Kidney (tissue), 13 donors: ENCODE measurements at regions not wholly inside any gene's neighbourhood (a gene's known extent, or its start where the extent isn't known, plus 50 kb on each side); places are given as distances from the start of the nearest gene placed in this dataset.

ENCODE experiments used
- DNase-seq, 5 donors: peaks; one replicate each; pipeline ENCODE4 v3.0.0-alpha.2; 2013 to 2020
- FAIRE-seq: peaks from 2 replicates; lab custom pipeline; 2012; peaks lifted over from hg19 to GRCh38; lab: Jason Lieb, UNC
- H3K27ac ChIP-seq, 2 donors: one replicate each; pipeline ENCODE4 v1.7.0; 2013; ENCODE audit warnings: low read depth in 2 of 2, low read length in 2 of 2, inconsistent platforms in 1 of 2
- H3K27me3 ChIP-seq: one replicate; pipeline ENCODE4 v1.7.1; 2013; ENCODE audit warnings: low read length, inconsistent platforms; ENCODE audit not compliant: control insufficient read depth, insufficient read depth
- H3K36me3 ChIP-seq, 3 donors: one replicate each; pipeline versions ENCODE4 v1.7.0 to v1.7.1; 2013; ENCODE audit warnings: low read length in 3 of 3, control low read depth in 1 of 3, inconsistent platforms in 1 of 3; ENCODE audit not compliant: insufficient read depth in 3 of 3, control insufficient read depth in 2 of 3
- H3K4me1 ChIP-seq, 3 donors: one replicate each; pipeline versions ENCODE4 v1.7.0 to v1.7.1; 2013; ENCODE audit warnings: low read length in 3 of 3, inconsistent platforms in 1 of 3, low read depth in 1 of 3; ENCODE audit not compliant: control insufficient read depth in 2 of 3, insufficient read depth in 2 of 3
- H3K4me3 ChIP-seq, 3 donors: one replicate each; pipeline versions ENCODE4 v1.7.0 to v1.8.1; 2013; ENCODE audit warnings: low read length in 3 of 3, control low read depth in 1 of 3, inconsistent platforms in 1 of 3
- H3K9ac ChIP-seq, 3 donors: one replicate each; pipeline versions ENCODE4 v1.7.0 to v1.7.1; 2013; ENCODE audit warnings: low read length in 3 of 3, control low read depth in 1 of 3, inconsistent platforms in 1 of 3
- H3K9me3 ChIP-seq, 3 donors: one replicate each; pipeline versions ENCODE4 v1.7.0 to v1.7.1; 2013; ENCODE audit warnings: low read length in 3 of 3, control low read depth in 1 of 3, inconsistent platforms in 1 of 3; ENCODE audit not compliant: control insufficient read depth in 2 of 3, insufficient read depth in 1 of 3
- CTCF ChIP-seq: IDR thresholded peaks from 3 replicates; pipeline ENCODE4 v1.5.1; 2012; ENCODE audit warnings: mild to moderate bottlenecking, moderate library complexity, borderline replicate concordance; ENCODE audit not compliant: insufficient read depth; ENCODE audit errors: extremely low read depth
- intact Hi-C: fragments of 100-400 bp; cut with DNase I; formaldehyde crosslinking; loops from one replicate; pipeline ENCODE4 v1.11.1; 2022
- donor health status: control.
- donor health status: control.
- donor health status: control.
- donor health status: control.
- donor health status: control.
- donor health status: DM: yes; HTN: yes; CAD: no.
- donor health status: Normal renal cell carcinoma (clear cell type).

DNA sequence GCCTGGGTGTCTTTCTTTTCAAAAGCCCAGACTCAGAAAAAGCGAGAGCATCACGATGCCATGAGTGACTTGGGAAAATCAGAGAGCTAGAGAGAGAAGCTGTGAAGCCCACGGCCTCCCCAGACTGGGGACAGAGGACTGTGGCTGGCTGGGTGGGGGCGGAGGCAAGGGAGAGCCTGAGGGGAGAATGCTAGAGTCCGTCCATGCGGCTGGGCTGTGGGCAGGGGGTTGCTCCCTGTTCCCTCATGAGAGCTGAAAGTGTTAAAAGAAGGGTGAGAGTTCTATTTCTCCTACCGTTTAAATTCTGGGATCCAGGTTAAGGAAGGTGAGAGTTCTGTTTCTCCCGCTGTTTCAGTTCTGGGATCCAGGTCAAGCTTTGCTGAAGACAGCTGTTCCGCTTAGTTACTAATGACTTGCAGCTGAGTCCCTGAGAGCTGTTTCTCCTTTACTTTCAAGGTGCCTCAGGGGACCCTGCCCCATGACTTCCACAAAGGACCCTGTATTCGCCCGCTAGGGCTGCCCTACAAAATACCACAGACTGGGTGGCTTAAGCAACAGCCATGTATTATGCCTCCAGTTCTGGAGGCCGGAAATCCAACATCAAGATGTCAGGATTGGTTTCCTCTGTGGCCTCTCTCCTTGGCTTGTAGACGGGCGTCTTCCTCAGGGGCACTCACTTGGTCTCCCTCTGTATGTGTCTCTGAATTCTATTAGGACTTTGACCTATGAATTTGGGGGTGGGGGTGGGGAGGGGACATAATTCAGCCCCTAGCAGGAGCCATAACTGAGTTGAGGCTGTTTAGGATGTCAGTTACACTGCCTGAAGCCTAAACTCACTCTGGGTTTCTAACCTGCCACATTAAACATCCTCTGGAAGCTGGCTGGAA is 127.0 kb downstream of the PXDC1 start:
- DNase-seq: peak in 3 of 5 donors; percentile 28 to 42 (median 41)
- intact Hi-C loops: no loop called here
- no peaks in the 10 kb centered on the region for H3K9me3 ChIP-seq
- H3K4me3 ChIP-seq: no peak overlapping the region
- H3K4me1 ChIP-seq: no peaks in the 10 kb centered on the region
- H3K9ac ChIP-seq: no peak overlapping the region
- H3K36me3 ChIP-seq: peaks cover 0 to 3% (median 0%) of the 10 kb centered on the region in 3 donors
- no peak for TF ChIP-seq CTCF
- FAIRE-seq: no peak
- H3K27ac ChIP-seq: no peak overlapping the region
- H3K27me3 ChIP-seq: no peaks in the 10 kb centered on the region

DNA sequence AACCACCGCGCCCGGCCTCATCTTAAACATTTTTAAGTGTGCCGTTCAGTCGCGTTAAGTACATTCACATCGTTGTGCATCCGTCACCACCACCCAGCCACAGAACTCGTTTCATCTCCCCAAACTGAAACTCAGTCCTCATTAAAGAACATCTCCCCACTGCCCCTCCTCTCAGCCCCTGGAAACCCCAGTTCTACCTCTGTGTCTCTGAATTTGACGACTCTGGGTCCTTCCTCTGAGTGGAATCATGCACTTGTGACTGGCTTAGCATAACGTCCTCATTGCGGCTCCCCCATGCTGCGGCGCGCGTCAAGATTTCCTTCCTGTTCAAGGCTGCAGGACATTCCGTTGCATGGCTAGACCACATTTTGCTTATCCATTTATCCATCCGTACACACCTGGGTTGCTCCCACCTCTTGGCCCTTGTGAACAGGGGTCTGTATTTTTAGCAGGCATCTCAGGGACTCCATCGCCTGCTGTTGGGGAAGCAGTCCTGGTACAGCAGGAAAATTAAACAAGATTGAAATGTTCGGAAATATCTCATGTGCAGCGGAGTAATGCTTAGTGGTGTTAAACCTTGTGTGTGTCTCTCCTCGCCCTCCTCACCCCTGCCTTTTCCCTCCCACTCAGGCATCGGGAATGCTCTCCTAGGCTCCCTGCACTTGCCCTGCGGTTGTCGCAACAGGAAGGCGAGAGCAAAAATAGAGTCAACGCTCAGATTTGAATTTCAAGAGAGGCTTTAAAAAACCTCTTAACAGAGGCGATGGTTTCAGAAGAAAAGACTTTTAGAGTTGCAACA is 127.9 kb downstream of the PXDC1 start:
- Histone ChIP-seq H3K27ac (no peak overlapping the region), H3K9ac (no peak overlapping the region), H3K9me3 (no peaks in the 10 kb centered on the region), H3K4me3 (no peak overlapping the region), H3K27me3 (no peaks in the 10 kb centered on the region), H3K36me3 (peaks cover 0 to 3% (median 0%) of the 10 kb centered on the region in 3 donors), H3K4me1 (no peaks in the 10 kb centered on the region)
- FAIRE-seq: no peak
- peak in 4 of 5 donors; percentile 45 to 70 (median 58) for DNase-seq
- TF ChIP-seq CTCF: no peak
- intact Hi-C loops: no loop called here

DNA sequence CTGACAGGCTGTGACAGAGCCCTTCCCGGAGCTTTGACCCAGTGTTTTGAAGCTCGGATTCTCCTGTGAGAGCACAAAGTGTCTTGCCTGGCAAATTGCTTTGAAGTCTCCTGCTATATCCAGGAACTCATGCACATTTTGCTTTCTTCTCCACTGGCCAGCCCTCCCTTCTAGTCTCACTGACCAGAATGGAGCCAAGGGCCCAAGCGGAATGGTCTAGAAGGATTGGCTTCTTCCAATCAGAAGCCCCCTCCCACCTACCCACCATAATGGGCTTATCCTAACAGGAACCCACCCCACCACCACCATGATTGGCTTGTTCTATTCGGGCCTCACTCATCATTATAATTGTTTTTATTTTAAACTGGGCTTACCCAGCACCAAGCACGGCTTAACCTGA is 130.1 kb downstream of the PXDC1 start:
- Histone ChIP-seq H3K27me3 (no peaks in the 10 kb centered on the region), H3K36me3 (peaks cover 0 to 3% (median 0%) of the 10 kb centered on the region in 3 donors), H3K9me3 (no peaks in the 10 kb centered on the region), H3K9ac (no peak overlapping the region), H3K27ac (no peak overlapping the region), H3K4me1 (no peaks in the 10 kb centered on the region), H3K4me3 (no peak overlapping the region)
- no peak for DNase-seq
- TF ChIP-seq CTCF: no peak
- FAIRE-seq: no peak
- intact Hi-C loops: no loop called here
